ENCODE measurements at regions not wholly inside any gene's neighbourhood (a gene's known extent, or its start where the extent isn't known, plus 50 kb on each side); places are given as distances from the start of the nearest gene placed in this dataset.

DNA sequence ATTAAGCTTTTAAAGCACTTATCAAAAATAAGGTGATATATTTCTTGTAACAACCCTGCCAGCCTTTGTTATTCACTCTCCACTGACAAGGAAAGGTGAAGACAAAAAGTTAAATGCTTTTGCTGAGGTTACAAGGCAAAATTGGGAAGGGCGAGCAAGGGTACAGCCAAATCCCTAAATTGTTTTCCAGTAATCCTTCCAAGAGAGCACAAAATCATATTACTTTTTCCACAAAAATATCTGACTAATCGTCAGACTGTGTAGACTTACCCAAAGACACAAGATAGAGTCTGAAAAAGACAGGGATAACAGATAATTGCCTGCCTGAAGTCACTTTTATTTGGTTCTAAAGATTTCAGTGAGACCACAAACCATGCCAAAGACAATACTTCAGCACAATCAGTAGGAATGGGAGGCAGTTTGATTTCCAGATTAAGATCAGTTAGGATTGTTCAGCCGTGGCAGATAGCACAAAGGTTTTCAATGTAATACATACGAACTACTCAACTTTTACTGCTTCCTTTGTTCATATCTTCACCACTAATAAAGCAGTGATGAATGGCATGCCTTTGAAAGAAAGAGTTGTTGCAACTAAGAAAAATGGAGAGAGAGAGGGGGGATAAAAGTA is 383.8 kb upstream of the TUSC1 start:
- DNase-seq (ENCODE audit: low read depth), result no peak

GRCh38 chr9:26058111-26058895 is 380.1 kb upstream of the TUSC1 start:
- peak; percentile 31 for DNase-seq (ENCODE audit: low read depth)

DNA sequence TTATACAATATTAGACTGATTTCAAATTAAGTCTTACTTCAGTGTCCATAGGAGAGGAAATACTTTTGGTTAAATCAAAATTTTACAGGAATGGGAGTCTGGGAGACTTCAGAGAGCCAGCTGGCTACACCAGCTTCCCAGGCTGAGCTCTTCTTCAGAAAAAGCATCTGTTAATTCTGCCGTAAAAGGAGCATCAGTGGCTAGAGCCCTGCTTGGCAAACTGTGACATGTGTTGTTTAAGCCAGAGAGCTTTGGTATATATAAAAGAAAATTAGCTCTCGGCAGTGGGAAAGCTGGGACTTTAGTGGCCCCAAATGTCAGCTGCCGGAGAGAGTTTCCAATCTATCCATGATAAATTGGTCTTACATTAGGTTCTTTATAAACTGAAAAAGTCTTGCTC is 378.8 kb upstream of the TUSC1 start:
- DNase-seq (ENCODE audit: low read depth), result no peak

GRCh38 chr9:26054600-26055520 is 376.6 kb upstream of the TUSC1 start:
- peak; percentile 17 for DNase-seq (ENCODE audit: low read depth)

DNA sequence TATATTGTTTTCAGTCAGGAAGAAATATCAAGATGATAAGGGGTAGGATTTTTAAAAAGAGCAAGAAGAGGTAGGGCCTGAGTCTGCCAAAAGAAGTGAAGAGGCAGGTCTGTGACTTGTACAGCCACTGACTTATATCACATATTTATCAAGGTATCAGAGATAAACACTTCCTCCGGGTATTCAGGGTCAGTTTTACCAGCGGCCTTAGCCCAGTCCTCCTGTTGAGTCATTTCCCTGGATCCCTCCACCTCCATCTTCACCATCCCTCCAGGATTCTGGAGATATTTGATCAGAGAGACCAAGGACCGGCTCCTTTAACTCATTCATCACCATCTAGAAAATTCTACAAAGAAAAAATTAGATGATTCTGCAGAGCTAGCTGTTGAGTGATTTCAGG is 375.7 kb upstream of the TUSC1 start:
- no peak for DNase-seq (ENCODE audit: low read depth)

DNA sequence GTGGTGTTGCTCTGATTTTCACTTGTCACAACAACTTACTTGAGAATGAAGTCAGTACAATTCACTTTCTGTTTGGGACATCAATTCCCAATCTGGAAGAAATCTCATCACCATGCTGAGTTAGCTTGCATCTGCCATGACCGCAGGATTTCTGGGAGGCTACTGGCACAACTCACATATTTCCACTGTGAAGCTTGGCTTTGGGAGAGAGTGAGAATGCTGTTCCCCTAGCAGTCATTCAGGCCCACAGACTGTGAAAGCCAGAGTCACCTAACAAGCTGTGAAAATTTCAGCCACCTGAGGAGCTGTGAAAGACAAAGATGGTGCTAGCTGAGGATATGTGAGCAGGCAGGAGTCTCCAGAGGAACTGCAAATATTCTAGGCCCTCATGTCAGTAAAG is 365.2 kb upstream of the TUSC1 start:
- no peak for DNase-seq (ENCODE audit: low read depth)

GRCh38 chr9:26034786-26035185 is 356.5 kb upstream of the TUSC1 start:
- DNase-seq (ENCODE audit: low read depth), result peak; percentile 56

GRCh38 chr9:26033336-26033735 is 355.1 kb upstream of the TUSC1 start:
- DNase-seq (ENCODE audit: low read depth), result peak; percentile 82

GRCh38 chr9:26026423-26027100 is 348.3 kb upstream of the TUSC1 start:
- DNase-seq (ENCODE audit: low read depth), result no peak

GRCh38 chr9:26013199-26013598 is 335.0 kb upstream of the TUSC1 start:
- DNase-seq (ENCODE audit: low read depth), result peak; percentile 6

GRCh38 chr9:26012797-26013196 is 334.6 kb upstream of the TUSC1 start:
- peak; percentile 7 for DNase-seq (ENCODE audit: low read depth)

DNA sequence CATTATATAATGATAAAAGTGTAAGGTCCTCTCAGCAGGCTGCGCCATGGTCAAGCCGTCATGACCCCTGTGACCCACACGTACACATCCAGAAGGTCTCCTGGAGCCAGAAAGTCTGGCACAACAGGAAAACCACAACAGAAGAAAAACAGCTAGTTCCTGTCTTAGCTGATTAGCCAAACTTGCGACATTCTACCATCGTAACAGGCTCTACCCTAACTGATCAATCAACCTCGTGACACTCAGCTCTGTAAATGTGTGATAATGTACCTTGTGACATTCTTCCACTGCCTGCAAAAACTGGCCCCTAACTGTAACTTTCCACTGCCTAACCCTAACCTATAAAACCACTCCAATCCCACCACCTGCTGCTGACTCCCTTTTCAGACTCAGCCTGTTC is 316.4 kb upstream of the TUSC1 start:
- DNase-seq (ENCODE audit: low read depth), result peak; percentile 24

GRCh38 chr9:25990376-25990775 is 312.1 kb upstream of the TUSC1 start:
- no peak for DNase-seq (ENCODE audit: low read depth)

- DNase-seq (ENCODE audit: low read depth), result no peak
Measured at GRCh38 chr9:25975667-25976066, 297.4 kb upstream of the TUSC1 start.

GRCh38 chr9:25964239-25964638 is 286.0 kb upstream of the TUSC1 start:
- peak; percentile 77 for DNase-seq (ENCODE audit: low read depth)

- DNase-seq (ENCODE audit: low read depth), result no peak
Measured at GRCh38 chr9:25960178-25960577, 281.9 kb upstream of the TUSC1 start.

DNA sequence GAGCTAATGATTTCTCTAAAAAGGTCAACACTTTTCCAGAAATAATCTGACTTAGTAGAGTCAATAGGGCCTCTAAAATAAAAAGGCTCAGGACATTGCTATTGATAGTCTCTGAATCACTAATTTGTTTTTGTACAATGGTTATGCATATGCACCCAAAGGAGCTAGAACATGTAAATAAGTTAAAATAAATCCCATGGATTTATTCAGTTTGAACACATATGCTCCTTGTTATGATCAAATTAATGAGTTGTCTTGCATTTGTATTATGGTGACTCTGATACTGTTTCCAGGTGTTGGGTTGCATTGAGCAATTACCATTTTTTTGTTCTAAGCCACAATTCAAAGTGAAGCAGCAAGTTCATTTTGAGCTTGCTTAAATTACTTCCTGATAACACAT is 276.0 kb upstream of the TUSC1 start:
- no peak for DNase-seq (ENCODE audit: low read depth)

- DNase-seq (ENCODE audit: low read depth), result no peak
Measured at GRCh38 chr9:25948182-25948581, 269.9 kb upstream of the TUSC1 start.

GRCh38 chr9:25939126-25939525 is 260.9 kb upstream of the TUSC1 start:
- DNase-seq (ENCODE audit: low read depth), result no peak

- no peak for DNase-seq (ENCODE audit: low read depth)
Measured at GRCh38 chr9:25936031-25936430, 257.8 kb upstream of the TUSC1 start.

- DNase-seq (ENCODE audit: low read depth), result peak; percentile 20
Measured at GRCh38 chr9:25935188-25935587, 256.9 kb upstream of the TUSC1 start.

- no peak for DNase-seq (ENCODE audit: low read depth)
Measured at GRCh38 chr9:25918761-25919160, 240.5 kb upstream of the TUSC1 start.
